HG02938 (cell line): ENCODE measurements at regions not wholly inside any gene's neighbourhood (a gene's known extent, or its start where the extent isn't known, plus 50 kb on each side); places are given as distances from the start of the nearest gene placed in this dataset.

ENCODE experiments used
- ATAC-seq: cut with Tn5 transposase; IDR thresholded peaks from one replicate; pipeline ENCODE4 v1.9.1; 2021; ENCODE audit warnings: mild to moderate bottlenecking, moderate library complexity; ENCODE audit not compliant: unreplicated experiment

DNA sequence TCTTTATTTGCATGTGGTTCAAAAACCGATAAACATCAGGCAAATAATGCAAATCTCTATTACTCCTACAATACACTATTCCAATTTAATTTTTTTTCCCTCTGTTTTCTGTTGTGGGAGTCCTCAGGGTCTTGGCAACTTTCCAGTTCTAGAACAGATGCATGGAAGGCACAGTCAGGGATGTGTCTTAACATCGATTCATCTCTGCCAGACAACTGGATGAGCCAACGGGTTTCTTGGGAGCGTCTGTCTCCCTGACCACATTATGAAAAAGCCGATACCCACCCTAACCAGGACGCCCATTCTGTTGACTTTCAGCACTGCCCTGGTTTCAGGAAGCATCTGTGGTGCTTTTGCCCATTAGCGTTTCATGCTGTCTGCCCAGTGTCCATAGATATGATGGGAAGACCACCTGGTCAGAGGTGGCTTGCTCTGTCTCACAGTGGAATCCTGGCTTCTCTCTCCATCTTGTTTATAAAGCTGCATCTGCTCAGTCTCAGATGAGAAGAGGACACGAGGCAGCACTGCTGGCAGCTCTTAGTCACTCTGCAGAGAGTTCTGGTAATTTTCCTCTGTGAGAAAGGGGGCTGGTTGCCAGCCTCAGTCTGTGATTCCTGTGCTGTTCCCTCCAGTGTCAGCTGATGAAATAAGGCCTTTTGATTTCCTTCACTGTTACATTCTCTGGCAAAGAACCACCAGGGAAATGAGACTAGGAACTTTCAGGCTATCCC lies 57.9 kb upstream of the KCNE4 start:
- no peak for ATAC-seq

DNA sequence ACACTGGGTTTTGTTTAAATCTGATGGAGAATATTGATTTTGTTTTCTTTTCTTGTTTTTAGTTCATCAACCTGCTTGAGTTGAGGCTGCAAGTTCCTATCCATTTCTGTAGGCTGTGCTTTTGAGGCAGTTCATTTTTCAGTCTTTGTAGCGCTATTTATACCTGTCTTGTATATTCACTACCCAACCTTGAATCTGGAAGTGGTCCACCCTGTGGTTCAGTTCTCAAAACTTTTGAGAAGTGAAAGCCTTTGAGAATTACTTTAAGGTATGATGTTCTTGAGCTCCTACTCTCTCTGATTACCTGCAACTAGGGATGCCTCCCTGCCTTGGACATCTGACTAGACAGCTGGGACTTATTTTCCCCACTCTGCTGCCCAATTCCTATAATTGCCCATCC lies 53.5 kb upstream of the KCNE4 start:
- ATAC-seq = peak; percentile 77

DNA sequence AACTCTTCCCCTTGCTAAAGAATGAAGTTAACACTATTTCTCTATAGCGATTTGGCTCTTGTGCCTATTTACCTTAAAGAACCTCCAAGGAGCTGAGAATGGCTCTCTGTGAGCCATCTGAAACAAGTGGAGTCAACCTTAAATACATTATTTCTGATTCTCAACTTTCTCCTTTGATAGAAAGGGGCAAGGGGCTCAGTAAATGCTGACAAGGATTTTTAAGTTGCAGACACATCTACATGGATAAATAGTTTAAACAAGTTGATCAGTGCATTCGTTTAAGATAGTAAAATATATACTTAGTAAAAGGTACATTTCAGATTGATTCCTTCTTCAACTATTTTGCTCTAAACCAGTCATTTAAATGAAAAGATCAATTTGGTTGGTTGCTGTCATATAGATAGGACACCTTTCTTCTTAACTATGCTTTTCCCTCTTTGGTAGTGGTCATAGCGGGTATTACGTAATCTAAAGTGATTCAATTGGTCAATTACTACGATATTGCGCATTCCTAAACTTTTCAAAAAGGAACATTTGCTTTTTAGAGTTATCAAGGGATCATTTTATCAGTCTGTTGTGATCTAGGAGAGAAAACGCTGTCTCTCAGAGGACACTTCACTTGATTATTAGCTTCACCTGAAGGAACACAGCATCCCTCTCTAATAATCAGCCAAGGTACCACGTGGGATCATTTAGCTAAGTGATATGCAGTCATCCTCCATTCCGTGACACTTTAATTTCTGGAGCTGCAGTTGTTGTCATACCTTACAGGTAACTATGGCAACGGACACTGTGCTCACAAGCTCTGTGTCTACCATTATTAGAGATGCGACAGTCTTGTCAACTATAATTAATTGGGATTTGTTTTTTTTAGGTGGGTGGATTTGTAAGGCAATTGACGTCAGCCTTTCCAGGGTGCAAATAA lies 50.9 kb upstream of the KCNE4 start:
- no peak for ATAC-seq

DNA sequence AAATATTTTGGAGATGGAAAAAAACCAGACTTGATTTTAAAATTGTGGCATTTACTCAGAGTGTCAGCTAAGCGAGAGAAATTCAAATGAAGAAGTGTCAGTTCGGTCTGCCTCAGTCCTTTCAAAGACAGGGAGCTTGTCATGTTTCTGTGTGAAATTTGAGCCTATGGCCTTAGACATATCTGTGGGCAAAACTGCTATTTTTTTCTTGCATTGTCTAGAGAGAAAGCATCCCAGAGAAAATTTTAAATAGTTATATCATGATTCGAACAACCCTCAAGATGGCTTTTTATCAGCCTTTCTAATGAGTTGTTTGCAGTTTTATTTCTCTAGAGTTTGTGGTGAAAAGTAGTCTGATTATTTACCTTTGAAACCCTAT lies 50.2 kb upstream of the KCNE4 start:
- no peak for ATAC-seq
